BE2C (cell line): ENCODE measurements at regions not wholly inside any gene's neighbourhood (a gene's known extent, or its start where the extent isn't known, plus 50 kb on each side); places are given as distances from the start of the nearest gene placed in this dataset.

Experiments
- DNase-seq: peaks from one replicate; pipeline ENCODE4 v3.0.0-alpha.2; 2020
- H3K27me3 ChIP-seq: fragments of 250-450 bp; sonication (Bioruptor Pico); 2 replicates; pipeline ENCODE4 v1.5.1; 2020; ENCODE audit warnings: mild to moderate bottlenecking
- H3K36me3 ChIP-seq: fragments of 250-450 bp; sonication (Bioruptor Pico); 2 replicates; pipeline ENCODE4 v1.5.1; 2020; ENCODE audit warnings: mild to moderate bottlenecking
- H3K4me1 ChIP-seq: fragments of 250-450 bp; sonication (Bioruptor Pico); 2 replicates; pipeline ENCODE4 v1.5.1; 2020
- H3K4me3 ChIP-seq: 2 replicates; pipeline ENCODE4 v1.5.1; 2011; ENCODE audit warnings: low read depth, low read length
- H3K9me3 ChIP-seq: fragments of 250-450 bp; sonication (Bioruptor Pico); 2 replicates; pipeline ENCODE4 v1.5.1; 2020
- TF ChIP-seq, protein P1 (sequence below): IDR thresholded peaks from 2 replicates; pipeline ENCODE4 v1.5.1; 2012; ENCODE audit warnings: mild to moderate bottlenecking, low read depth, low read length

DNA sequence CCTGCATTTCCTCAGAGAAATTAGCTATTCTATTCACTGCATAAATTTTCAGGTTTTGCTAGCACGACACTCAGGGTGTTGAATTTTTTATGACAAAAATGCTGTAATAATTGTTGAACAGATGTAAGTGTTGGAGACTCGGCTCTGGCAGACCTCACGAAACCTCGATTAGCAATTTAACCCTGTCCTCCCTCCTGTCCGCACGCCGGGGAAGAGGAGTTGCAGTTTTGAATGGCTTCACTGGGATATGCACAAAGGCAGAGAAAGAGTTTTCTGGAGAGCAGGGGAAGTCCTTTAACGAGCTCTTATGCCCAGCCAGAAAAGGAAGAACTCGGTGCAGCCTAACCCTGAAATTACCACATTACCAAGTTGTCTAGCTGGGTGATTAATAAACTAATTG lies 661.1 kb downstream of the VRK1 start:
- Histone ChIP-seq H3K36me3 (no peaks in the 10 kb centered on the region), H3K27me3 (no peaks in the 10 kb centered on the region), H3K4me3 (no peak overlapping the region), H3K4me1 (no peaks in the 10 kb centered on the region), H3K9me3 (no peaks in the 10 kb centered on the region)
- no peak for DNase-seq
- TF ChIP-seq, protein P1, sequence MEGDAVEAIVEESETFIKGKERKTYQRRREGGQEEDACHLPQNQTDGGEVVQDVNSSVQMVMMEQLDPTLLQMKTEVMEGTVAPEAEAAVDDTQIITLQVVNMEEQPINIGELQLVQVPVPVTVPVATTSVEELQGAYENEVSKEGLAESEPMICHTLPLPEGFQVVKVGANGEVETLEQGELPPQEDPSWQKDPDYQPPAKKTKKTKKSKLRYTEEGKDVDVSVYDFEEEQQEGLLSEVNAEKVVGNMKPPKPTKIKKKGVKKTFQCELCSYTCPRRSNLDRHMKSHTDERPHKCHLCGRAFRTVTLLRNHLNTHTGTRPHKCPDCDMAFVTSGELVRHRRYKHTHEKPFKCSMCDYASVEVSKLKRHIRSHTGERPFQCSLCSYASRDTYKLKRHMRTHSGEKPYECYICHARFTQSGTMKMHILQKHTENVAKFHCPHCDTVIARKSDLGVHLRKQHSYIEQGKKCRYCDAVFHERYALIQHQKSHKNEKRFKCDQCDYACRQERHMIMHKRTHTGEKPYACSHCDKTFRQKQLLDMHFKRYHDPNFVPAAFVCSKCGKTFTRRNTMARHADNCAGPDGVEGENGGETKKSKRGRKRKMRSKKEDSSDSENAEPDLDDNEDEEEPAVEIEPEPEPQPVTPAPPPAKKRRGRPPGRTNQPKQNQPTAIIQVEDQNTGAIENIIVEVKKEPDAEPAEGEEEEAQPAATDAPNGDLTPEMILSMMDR: no peak

DNA sequence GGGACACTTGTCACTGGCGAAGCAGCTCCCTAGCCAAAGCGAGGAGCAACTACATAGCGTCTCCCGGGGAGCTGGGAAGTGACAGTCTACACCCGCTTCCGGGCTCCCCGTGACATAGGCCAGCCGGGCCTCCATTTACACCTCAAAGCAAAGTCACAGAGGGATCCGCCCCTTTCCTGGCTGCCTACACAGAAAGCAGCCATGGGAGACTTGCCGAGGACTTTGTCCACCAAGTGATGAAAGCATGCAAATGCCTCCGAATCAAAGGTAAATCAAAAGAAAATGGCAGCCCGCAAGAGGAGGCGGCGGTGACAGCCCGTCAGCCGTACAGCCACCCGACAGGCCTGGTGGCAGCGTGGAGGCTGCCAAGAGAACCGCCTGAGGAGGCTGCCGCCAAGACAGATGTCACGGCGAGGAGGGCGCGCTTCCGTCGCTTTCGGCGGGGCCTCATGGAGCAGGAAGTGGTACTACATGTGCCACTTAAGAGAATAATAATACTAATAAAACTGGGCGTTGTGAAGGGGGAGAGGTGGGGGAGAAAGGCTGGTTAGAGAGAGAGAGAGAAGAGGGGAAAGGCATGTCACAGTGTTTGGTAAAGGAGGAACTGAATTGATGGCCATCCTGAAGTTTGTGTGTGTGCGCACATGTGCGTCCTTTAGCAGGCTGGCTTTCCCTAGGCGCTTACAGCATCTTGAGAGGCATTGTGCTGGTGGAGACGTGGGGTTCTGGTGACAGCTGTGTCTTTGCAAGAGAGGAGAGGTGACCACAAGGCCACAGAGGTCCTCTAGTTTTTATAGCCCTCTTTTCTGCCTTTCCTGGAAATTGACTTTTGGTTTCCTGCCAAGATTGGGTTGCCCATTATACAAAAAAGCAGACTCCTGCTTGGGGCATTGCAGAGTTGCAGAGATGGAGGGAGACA lies 661.7 kb downstream of the VRK1 start:
- H3K4me3 ChIP-seq: no peak overlapping the region
- no peaks in the 10 kb centered on the region for H3K27me3 ChIP-seq
- no peak for DNase-seq
- no peaks in the 10 kb centered on the region for H3K9me3 ChIP-seq
- no peaks in the 10 kb centered on the region for H3K36me3 ChIP-seq
- TF ChIP-seq, protein P1: no peak
- no peaks in the 10 kb centered on the region for H3K4me1 ChIP-seq

DNA sequence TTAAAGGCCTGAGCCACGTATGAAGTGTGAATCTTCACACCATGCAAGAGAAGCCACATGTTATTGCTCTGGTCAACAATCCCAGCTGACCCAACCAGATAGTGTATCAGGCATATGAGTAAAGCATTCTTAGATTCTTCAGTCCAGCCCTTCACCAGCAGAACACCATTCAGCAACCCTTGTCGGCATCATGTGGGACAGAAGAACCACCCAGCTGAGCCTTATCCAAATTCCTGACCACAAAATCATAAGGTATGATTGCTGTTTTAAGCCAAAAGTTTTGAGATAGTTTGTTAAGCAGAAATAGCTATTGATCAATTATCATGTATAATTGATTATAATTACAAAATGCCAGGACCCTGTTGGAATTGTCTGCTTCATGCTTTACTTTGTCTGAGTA lies 664.9 kb downstream of the VRK1 start:
- Histone ChIP-seq H3K4me3 (no peak overlapping the region), H3K9me3 (no peaks in the 10 kb centered on the region), H3K36me3 (no peaks in the 10 kb centered on the region), H3K27me3 (no peaks in the 10 kb centered on the region), H3K4me1 (no peaks in the 10 kb centered on the region)
- TF ChIP-seq, protein P1: no peak
- no peak for DNase-seq

DNA sequence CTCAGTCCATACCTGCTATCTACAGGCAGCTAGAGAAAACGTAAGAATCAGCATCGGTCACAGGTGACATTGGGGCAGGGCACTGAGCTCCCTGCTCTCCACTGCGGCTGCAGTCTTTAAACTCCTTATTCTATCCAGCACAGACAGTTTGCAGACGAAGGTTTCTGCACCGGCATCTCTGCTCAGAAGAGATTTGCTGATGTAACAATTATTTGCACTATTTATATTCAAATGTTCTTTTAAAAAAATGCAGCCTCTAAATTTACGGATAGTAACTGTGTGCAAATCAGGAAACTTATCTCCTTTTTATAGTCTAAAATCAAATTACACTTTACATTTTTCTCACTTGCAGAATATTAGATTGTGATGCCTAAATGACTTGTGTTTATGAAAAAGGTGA lies 671.0 kb downstream of the VRK1 start:
- TF ChIP-seq, protein P1: no peak
- Histone ChIP-seq H3K4me3 (no peak overlapping the region), H3K9me3 (no peaks in the 10 kb centered on the region), H3K27me3 (no peaks in the 10 kb centered on the region), H3K36me3 (no peaks in the 10 kb centered on the region), H3K4me1 (no peaks in the 10 kb centered on the region)
- no peak for DNase-seq

DNA sequence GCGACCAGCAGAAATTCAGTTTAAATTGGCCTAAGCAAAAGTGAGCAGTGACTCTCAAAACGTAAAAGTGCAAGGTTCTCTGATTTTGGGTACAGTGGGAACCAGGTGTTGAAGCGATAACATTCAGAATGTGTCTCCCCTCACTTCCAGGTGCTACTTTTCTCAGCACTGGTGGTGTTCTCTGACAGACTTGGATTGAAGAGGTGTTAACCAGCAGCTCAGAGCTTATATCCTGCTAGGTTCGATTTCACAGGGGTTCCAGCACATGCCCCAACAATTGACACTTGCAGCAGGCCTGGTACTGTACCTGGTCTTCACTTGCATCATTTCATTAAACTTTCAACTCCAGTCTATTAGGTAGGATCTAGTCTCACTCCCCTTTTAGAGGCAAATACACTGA lies 680.2 kb downstream of the VRK1 start:
- no peak for DNase-seq
- H3K9me3 ChIP-seq: no peaks in the 10 kb centered on the region
- H3K27me3 ChIP-seq: no peaks in the 10 kb centered on the region
- H3K4me1 ChIP-seq: no peaks in the 10 kb centered on the region
- H3K4me3 ChIP-seq: no peak overlapping the region
- TF ChIP-seq, protein P1: no peak
- no peaks in the 10 kb centered on the region for H3K36me3 ChIP-seq

DNA sequence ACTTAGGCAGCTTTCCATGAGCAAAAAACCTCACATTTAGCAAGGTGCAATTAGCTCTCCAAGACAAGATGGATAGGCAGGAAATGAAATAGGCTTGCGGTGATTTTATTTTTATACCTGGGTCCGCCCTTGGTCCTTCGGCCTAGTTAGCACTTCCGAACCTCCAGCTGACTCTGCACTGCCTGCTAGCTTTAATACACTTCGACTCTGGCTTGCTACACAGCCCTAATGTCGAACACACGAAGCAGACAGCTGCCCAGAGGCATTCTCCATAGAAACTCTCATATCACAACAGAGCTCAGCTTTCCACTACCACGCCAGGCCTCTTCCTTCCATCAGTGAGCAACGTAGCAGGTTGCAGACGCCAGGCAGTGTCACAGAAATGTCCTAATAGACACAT lies 688.0 kb downstream of the VRK1 start:
- Histone ChIP-seq H3K9me3 (no peaks in the 10 kb centered on the region), H3K4me3 (no peak overlapping the region)

More for the DNA sequence above, 688.0 kb downstream of the VRK1 start:
- DNase-seq: no peak
- Histone ChIP-seq H3K27me3 (no peaks in the 10 kb centered on the region), H3K36me3 (no peaks in the 10 kb centered on the region), H3K4me1 (no peaks in the 10 kb centered on the region)
- TF ChIP-seq, protein P1: no peak
